ENCODE measurements at regions not wholly inside any gene's neighbourhood (a gene's known extent, or its start where the extent isn't known, plus 50 kb on each side); places are given as distances from the start of the nearest gene placed in this dataset.
A peak's percentile ranks its signal among the peaks of the same experiment; 100 is the strongest.

DNA sequence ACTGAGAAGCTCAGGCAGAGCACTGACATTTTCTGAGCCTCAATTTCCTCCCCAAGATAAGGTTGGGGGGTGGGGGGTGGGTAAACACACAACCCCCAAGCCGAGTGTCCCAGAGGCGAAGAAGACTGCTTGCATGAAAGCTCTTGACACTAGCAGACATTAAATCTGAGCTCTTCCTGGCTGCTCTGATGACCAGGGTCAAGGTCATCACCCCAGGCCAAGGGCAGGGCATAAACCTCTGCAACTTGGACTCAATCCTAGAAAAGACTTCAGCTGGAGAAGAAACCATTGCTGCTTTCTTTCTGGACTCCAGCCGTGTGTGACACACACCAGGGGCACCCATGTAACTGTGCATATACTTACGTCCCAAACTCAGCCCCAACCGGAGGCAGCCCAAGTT lies 109.0 kb downstream of the BANF2 start:
- 53 to 81% (median 70%) methylated on average over 5 of the region's 5 CpGs for WGBS, 3 donors
- Histone ChIP-seq H3K27ac (no peak overlapping the region), H3K27me3 (ENCODE audit: insufficient read depth in 3 of 3, low read length in 2 of 3) (no peaks in the 10 kb centered on the region), H3K4me3 (no peak overlapping the region), H3K36me3 (ENCODE audit: insufficient read depth in 1 of 2, low read depth in 1 of 2) (no peaks in the 10 kb centered on the region), H3K4me1 (peaks cover 5% of the 10 kb centered on the region), H3K9me3 (no peaks in the 10 kb centered on the region)
- peak in 1 of 2 donors; percentile 23 for DNase-seq
- TF ChIP-seq, protein P1, sequence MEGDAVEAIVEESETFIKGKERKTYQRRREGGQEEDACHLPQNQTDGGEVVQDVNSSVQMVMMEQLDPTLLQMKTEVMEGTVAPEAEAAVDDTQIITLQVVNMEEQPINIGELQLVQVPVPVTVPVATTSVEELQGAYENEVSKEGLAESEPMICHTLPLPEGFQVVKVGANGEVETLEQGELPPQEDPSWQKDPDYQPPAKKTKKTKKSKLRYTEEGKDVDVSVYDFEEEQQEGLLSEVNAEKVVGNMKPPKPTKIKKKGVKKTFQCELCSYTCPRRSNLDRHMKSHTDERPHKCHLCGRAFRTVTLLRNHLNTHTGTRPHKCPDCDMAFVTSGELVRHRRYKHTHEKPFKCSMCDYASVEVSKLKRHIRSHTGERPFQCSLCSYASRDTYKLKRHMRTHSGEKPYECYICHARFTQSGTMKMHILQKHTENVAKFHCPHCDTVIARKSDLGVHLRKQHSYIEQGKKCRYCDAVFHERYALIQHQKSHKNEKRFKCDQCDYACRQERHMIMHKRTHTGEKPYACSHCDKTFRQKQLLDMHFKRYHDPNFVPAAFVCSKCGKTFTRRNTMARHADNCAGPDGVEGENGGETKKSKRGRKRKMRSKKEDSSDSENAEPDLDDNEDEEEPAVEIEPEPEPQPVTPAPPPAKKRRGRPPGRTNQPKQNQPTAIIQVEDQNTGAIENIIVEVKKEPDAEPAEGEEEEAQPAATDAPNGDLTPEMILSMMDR (IDR thresholded peaks at IDR 0.05) = no peak
- intact Hi-C loops (cut with DNase I) = loop anchor here in 1 of 2 donors (5.0 kb wide), 1 partner anchor 34 kb away; no protein-coding TSS in a partner anchor
- ATAC-seq = no peak

DNA sequence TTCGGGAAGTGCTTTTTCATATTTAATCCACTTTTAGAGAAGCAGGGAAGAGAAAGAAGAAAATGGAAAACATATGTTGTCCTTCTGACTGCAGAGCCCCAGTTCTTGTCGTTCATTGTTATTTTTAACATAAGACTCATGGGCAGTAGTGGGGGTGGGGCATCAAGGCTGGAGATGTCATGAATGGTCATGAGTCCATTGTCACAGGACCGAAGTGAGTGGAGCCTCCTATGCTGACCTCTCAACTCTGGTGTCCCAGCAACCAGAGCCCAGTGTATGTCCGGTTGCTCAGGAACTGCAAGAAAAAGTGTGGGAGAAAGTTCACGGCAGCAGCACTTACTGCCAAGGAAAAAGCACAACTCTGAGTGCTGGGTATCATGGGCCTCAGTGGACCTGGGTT lies 108.6 kb downstream of the BANF2 start:
- H3K4me1 ChIP-seq = peaks cover 5% of the 10 kb centered on the region
- H3K36me3 ChIP-seq (ENCODE audit: insufficient read depth in 1 of 2, low read depth in 1 of 2) = no peaks in the 10 kb centered on the region
- intact Hi-C loops (cut with DNase I) = loop anchor here in 1 of 2 donors (5.0 kb wide), 1 partner anchor 34 kb away; no protein-coding TSS in a partner anchor
- TF ChIP-seq, protein P1 (IDR thresholded peaks at IDR 0.05) = no peak
- H3K9me3 ChIP-seq = no peaks in the 10 kb centered on the region
- H3K27me3 ChIP-seq (ENCODE audit: insufficient read depth in 3 of 3, low read length in 2 of 3) = no peaks in the 10 kb centered on the region
- WGBS, 3 donors = 45 to 48% (median 46%) methylated on average over 5 of the region's 5 CpGs
- H3K27ac ChIP-seq = no peak overlapping the region
- H3K4me3 ChIP-seq = no peak overlapping the region
- DNase-seq = peak; percentile 50 to 62
- peak; percentile 60 to 79 (median 68) for ATAC-seq

DNA sequence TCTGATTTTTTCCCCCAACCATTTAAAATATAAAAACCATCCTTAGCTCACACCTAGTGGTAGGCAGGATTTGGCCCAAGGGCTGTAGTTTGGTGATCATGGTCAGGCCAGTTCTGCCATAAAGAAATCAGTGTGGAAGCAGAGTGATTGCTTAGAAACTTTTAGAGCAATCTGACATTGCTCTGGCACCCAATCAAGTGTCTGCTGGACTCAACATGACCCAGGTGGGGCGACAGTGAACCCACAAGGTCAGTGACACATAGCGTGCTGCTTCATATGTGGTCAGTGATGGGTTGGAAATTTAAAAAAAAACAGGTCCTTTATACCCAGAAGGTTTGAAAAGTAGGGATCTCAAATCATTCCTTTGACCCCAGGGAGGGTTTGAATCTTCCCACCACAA lies 107.9 kb downstream of the BANF2 start:
- H3K36me3 ChIP-seq (ENCODE audit: insufficient read depth in 1 of 2, low read depth in 1 of 2) = no peaks in the 10 kb centered on the region
- no peak overlapping the region for H3K4me3 ChIP-seq
- DNase-seq = no peak
- TF ChIP-seq, protein P1 (IDR thresholded peaks at IDR 0.05) = no peak
- H3K4me1 ChIP-seq = peaks cover 5% of the 10 kb centered on the region
- no peak for ATAC-seq
- peak overlapping the region; percentile 46 for H3K27ac ChIP-seq
- 71 to 81% (median 77%) methylated on average over 2 of the region's 2 CpGs for WGBS, 3 donors
- no peaks in the 10 kb centered on the region for H3K27me3 ChIP-seq (ENCODE audit: insufficient read depth in 3 of 3, low read length in 2 of 3)
- H3K9me3 ChIP-seq = no peaks in the 10 kb centered on the region
- intact Hi-C loops (cut with DNase I) = loop anchor here in 1 of 2 donors (5.0 kb wide), 1 partner anchor 35 kb away; no protein-coding TSS in a partner anchor

DNA sequence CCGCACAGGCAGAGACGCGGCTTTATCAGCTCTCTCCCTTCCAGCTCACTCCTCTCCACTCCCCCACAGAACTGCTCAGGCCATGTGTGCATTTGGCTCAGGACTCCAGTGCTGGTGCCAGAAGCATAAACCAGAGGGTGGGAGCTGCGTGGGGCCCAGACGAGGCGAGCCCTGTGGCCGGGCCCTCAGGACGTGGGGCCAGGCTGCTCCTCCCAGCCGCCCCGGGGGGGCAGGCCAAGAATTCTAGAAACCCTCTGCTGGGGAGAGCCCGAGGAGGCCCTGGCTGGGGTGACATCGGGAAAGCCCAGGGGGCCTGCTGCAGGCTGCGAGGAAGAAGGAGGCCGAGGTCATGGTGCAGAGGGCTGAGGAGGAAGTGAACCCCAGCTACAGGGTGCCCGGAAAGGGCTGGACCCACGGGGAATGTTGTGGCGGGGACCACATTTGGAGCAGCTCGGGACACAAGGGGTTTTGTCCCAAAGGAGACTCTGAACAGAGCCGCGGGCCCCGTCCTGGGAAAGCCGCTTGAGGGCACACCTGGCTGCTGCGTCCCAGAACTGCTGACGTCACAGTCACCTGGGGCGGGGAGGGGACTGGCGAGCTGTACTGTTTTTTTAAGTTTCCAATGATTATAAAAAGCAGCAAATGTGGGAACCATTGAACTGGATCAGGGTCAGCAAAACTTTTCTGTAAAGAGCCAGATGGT lies 107.1 kb downstream of the BANF2 start:
- ATAC-seq (peak; percentile 45 to 71 (median 56)), DNase-seq (peak; percentile 77 to 82)
- Histone ChIP-seq H3K27ac (peak overlapping the region; percentile 46), H3K36me3 (ENCODE audit: insufficient read depth in 1 of 2, low read depth in 1 of 2) (no peaks in the 10 kb centered on the region), H3K27me3 (ENCODE audit: insufficient read depth in 3 of 3, low read length in 2 of 3) (no peaks in the 10 kb centered on the region), H3K4me1 (peaks cover 5% of the 10 kb centered on the region), H3K9me3 (no peaks in the 10 kb centered on the region), H3K4me3 (peak overlapping the region; percentile 25)
- TF ChIP-seq, protein P1 (IDR thresholded peaks at IDR 0.05) = no peak
- 22 to 33% (median 28%) methylated on average over 25 to 26 of the region's 26 CpGs for WGBS, 3 donors
- intact Hi-C loops (cut with DNase I) = loop anchor here in 1 of 2 donors (5.0 kb wide), 1 partner anchor 35 kb away; no protein-coding TSS in a partner anchor
